Endothelial cell (in vitro differentiated cells): ENCODE measurements at regions not wholly inside any gene's neighbourhood (a gene's known extent, or its start where the extent isn't known, plus 50 kb on each side); places are given as distances from the start of the nearest gene placed in this dataset.

Experiments
- DNase-seq: peaks from one replicate; pipeline ENCODE4 v3.0.0; 2021; ENCODE audit warnings: low spot score
- H3K27ac Mint-ChIP-seq: one replicate; pipeline ENCODE4 v1.8.0; 2021; ENCODE audit warnings: mixed read lengths, inconsistent platforms; ENCODE audit not compliant: unreplicated experiment
- H3K27me3 Mint-ChIP-seq: one replicate; pipeline ENCODE4 v1.8.0; 2021; ENCODE audit warnings: mild to moderate bottlenecking, moderate library complexity, mixed read lengths, inconsistent platforms; ENCODE audit not compliant: unreplicated experiment
- H3K36me3 Mint-ChIP-seq: one replicate; pipeline ENCODE4 v1.8.0; 2021; ENCODE audit warnings: mild to moderate bottlenecking, low read depth, mixed read lengths, inconsistent platforms; ENCODE audit not compliant: unreplicated experiment
- H3K4me1 Mint-ChIP-seq: one replicate; pipeline ENCODE4 v1.8.0; 2021; ENCODE audit warnings: mild to moderate bottlenecking, mixed read lengths, inconsistent platforms; ENCODE audit not compliant: unreplicated experiment
- H3K4me3 Mint-ChIP-seq: one replicate; pipeline ENCODE4 v1.8.0; 2021; ENCODE audit warnings: mild to moderate bottlenecking, mixed read lengths, inconsistent platforms; ENCODE audit not compliant: unreplicated experiment
- H3K9me3 Mint-ChIP-seq: one replicate; pipeline ENCODE4 v1.8.0; 2021; ENCODE audit warnings: mixed read lengths, inconsistent platforms; ENCODE audit not compliant: unreplicated experiment
- CTCF ChIP-seq: fragments of 200-600 bp; sonication (generic); IDR thresholded peaks from one replicate; pipeline ENCODE4 v1.5.0; 2021; ENCODE audit warnings: antibody characterized with exemption; ENCODE audit not compliant: unreplicated experiment

DNA sequence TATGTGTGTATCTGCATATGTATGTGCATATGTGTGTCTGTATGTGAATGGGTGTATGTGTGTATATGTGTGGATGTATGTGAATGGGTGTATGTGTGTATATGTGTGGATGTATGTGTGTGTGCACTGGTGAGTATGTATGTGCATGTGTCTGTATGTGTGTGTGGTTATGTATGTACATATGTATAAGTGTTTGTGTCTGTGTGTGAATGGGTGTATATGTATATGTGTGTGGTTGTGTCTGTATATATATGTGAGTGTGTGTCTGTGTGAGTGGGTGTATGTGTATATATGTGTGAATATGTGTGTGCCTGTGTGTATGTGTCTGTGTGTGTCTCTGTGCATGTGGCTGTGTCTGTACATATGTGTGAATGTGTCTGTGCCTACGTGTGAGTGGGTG, 748.4 kb upstream of the HS6ST1 start:
- no peak for TF ChIP-seq CTCF

DNA sequence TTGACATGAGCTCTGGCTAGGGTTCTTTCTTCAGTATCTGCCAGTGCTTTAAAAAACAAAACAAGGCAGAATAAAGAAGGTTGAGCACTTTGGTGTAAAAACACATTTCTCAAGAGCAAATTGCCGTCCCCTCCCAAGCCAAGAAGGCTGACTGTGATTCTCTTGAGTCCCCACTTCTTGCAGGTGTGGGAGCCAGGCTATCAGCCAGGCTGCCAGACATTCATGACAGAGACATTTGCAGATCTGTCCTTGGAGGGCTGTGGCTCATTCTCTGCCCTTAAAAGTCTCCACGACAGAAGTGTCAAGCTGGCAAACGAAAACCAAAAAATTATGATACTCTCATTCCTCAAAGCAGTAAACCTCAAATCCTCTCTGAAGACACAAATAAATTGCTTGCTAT, 749.3 kb upstream of the HS6ST1 start:
- DNase-seq, result no peak
- H3K36me3 Mint-ChIP-seq, result no peaks in the 10 kb centered on the region
- no peak overlapping the region for H3K27ac Mint-ChIP-seq
- no peaks in the 10 kb centered on the region for H3K9me3 Mint-ChIP-seq
- peaks cover 2% of the 10 kb centered on the region for H3K27me3 Mint-ChIP-seq
- no peaks in the 10 kb centered on the region for H3K4me1 Mint-ChIP-seq
- TF ChIP-seq CTCF, result no peak
- H3K4me3 Mint-ChIP-seq, result no peak overlapping the region

More for the DNA sequence above, 748.4 kb upstream of the HS6ST1 start:
- H3K4me3 Mint-ChIP-seq, result no peak overlapping the region
- H3K9me3 Mint-ChIP-seq, result no peaks in the 10 kb centered on the region
- no peak for DNase-seq
- H3K27ac Mint-ChIP-seq, result no peak overlapping the region
- H3K27me3 Mint-ChIP-seq, result peaks cover 3% of the 10 kb centered on the region
- no peaks in the 10 kb centered on the region for H3K36me3 Mint-ChIP-seq
- no peaks in the 10 kb centered on the region for H3K4me1 Mint-ChIP-seq

- Mint-ChIP-seq H3K27ac (no peak overlapping the region), H3K27me3 (peaks cover 2% of the 10 kb centered on the region), H3K4me3 (no peak overlapping the region), H3K9me3 (no peaks in the 10 kb centered on the region), H3K4me1 (no peaks in the 10 kb centered on the region), H3K36me3 (no peaks in the 10 kb centered on the region)
- DNase-seq, result no peak
- TF ChIP-seq CTCF, result no peak
Measured at GRCh38 chr2:129068543-129068942, 749.9 kb upstream of the HS6ST1 start.

- Mint-ChIP-seq H3K36me3 (no peaks in the 10 kb centered on the region), H3K27me3 (no peaks in the 10 kb centered on the region), H3K4me3 (no peak overlapping the region), H3K9me3 (no peaks in the 10 kb centered on the region), H3K4me1 (no peaks in the 10 kb centered on the region), H3K27ac (no peak overlapping the region)
- DNase-seq, result no peak
- no peak for TF ChIP-seq CTCF
Measured at GRCh38 chr2:129069875-129070594, 751.4 kb upstream of the HS6ST1 start.

DNA sequence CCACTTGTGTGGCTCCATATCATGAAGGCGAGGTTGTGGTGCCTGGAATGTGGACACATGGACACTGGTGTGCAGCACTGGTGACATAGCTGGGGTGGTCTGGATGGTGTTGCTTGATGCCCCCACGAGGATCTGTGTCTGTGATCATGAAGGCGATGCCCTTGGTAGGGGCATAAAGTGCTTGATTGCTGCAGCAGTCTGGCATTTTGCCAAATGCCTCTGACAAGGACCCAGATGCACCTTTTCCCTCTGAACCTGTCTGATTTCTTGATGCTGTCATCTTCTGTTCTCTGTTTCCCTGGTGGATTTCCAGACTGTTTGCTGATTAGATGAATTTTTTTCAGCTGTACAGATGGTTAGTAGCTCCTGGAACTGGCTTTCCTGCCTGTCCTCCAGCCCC, 752.0 kb upstream of the HS6ST1 start:
- no peak for DNase-seq
- H3K9me3 Mint-ChIP-seq, result no peaks in the 10 kb centered on the region
- H3K27ac Mint-ChIP-seq, result no peak overlapping the region
- no peak overlapping the region for H3K4me3 Mint-ChIP-seq
- no peaks in the 10 kb centered on the region for H3K27me3 Mint-ChIP-seq
- no peak for TF ChIP-seq CTCF
- H3K4me1 Mint-ChIP-seq, result no peaks in the 10 kb centered on the region
- no peaks in the 10 kb centered on the region for H3K36me3 Mint-ChIP-seq
